NOMO-1 (cell line): ENCODE measurements at regions not wholly inside any gene's neighbourhood (a gene's known extent, or its start where the extent isn't known, plus 50 kb on each side); places are given as distances from the start of the nearest gene placed in this dataset.

Experiments
- DNase-seq, 2 experiments: peaks; one replicate each; lab custom pipeline; 2025; ENCODE audit not compliant: unreplicated experiment in 2 of 2; lab: John Stamatoyannopoulos, UW

DNA sequence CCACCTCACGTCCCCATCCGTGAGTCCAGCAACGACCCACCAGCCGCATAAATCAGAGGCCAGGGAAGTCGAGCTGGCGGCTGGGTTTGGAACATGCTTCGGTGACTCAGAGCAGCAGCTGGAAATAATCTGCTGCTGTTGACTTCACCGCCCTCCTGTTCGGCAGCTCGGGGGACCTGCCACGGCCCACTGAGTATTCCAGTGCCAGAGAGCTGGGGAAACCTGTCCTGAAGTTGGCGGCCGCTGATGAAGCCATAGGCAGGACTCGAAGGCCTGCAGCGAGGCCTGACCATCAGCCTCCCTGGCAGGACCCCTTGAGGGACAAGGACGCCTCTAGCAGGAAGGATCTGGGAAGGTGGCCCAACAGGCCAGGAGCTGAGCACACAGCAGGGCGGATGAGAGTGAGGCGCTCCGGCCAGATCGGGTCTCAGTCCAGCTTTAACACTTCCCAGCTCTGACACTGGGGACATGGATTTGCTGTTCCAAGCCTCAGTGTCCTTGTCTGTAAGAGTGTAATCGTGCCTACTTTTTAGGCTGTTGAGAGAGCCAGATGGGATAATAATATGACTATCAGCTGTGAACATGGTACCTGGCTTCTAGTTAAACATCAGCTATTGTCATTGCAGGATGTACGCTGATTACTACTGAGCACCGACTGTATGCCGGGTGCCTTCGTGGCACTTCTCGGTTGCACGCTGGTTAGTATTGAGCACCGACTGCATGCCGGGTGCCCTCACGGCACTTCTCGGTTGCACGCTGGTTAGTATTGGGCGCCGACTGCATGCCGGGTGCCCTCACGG lies 50.4 kb upstream of the CIBAR2 start:
- DNase-seq = no peak

DNA sequence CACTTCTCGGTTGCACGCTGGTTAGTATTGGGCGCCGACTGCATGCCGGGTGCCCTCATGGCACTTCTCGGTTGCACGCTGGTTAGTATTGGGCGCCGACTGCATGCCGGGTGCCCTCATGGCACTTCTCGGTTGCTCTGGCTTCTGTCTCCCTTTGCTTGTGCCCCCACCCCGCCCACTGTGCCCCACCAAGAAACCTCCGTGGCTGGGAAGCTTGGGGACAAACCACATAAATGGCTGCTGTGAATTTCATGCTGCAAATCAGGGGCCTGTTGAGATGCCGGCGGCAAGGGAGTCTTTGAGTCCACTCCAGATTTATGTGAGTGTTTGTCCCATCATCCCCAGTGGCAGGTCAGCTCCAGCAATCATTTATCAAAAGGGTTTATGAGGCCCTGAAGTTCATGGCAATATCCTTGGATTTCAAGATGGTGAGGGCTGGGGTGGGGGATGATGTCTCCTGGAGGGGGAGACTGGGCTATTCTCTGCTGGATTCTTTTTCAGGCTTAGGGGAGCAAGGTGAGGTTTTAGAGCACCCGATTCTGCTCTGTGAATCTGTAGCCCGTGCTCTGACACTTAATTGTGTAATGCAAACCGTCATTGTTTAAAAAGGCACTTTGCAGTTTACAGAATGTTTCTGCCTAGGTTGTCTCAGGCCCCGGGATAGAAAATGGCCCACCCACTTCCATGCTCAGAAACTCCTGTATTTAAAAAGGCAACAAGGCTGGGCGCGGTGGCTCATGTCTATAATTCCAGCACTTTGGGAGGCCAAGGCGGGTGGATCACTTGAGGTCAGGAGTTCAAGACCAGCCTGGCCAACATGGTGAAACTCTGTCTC lies 51.2 kb upstream of the CIBAR2 start:
- DNase-seq = no peak

DNA sequence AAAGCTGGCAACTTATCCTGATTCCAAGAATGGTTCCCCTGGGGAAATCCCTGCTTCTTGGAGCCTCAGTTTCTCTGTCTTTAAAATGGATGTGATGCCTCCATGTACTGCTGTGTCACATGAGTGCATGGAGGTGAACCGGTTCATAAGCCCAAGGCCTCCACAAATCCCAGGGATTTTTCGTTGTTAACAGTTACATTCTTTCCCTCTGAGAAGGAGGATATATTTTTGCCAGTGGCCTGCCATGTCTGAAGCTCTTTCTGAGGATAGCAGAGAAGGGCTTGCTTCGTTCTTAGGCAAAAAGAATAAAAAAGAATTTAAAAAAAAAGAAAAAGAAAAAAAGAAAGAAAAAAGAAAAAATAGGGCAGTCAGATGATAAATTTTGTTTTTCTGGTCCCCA lies 52.2 kb upstream of the CIBAR2 start:
- DNase-seq = no peak

DNA sequence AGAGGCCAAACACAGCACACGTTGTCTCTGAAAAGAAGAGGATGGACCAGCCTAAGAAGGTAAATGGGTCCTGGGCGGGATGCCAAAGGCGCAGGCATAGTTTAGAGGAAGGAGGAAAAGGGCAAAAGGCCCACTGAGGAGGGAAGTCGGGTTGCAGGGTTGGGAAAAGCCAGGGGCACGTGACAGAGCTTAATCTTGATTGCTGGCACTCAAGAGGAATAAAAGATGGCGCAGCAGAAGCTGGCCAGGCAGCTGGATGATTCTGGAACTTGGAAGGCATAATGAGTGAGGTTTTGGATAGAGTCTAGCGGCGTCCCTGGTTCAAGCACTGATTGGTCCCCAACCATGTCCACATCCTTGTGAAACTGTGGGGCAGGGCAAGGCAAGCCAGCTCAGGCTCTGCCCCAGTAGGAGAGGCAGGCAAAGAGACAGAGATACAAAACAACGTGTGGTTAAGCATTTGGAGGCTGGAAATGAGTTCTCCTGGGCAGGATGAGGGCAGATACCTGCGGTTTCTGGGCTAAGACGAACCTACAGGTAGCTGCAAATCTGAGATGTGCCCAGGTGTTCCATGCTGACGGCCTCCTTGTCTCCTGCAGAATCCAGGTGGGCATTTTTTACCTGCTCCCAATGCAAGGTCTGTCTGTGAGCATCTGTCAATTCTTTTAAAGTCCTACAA lies 52.7 kb upstream of the CIBAR2 start:
- no peak for DNase-seq

DNA sequence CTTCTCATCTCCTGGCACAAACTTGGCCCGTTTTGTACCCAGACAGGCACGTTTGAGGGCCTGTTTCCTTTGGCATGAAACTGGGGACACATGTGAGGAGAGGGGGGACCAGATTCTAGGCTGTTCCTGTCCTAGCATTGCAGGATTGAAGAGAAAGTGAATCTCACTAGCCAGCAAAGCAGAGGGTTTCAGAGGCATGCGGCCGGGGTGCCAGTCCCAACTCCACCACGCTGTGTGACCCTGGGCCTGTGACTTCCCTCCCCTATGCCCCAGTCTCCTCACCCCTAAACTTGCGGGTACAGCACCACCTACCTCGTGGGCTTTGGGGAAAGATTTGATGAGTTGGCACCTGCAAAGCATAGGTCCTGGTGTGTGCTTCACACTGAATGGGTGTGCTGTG lies 53.5 kb upstream of the CIBAR2 start:
- no peak for DNase-seq

DNA sequence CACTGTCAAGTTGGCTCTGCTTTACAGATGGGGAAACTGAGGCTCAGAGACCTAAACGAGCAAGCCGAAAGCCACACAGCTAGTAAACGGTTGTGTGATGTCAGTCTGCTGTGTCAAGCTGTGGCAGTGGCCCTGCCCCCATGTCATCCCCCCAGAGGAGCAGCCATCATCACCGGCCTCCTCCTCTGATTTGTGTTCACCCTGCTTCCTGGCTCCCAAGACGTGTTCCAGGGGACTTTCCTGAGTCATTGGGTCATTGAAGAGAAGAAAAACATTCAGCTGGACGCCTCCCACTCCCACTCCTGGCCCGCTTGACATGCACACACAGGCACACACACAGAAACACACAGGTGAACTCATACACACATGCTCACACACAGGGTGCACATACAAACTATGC lies 54.0 kb upstream of the CIBAR2 start:
- DNase-seq = no peak

DNA sequence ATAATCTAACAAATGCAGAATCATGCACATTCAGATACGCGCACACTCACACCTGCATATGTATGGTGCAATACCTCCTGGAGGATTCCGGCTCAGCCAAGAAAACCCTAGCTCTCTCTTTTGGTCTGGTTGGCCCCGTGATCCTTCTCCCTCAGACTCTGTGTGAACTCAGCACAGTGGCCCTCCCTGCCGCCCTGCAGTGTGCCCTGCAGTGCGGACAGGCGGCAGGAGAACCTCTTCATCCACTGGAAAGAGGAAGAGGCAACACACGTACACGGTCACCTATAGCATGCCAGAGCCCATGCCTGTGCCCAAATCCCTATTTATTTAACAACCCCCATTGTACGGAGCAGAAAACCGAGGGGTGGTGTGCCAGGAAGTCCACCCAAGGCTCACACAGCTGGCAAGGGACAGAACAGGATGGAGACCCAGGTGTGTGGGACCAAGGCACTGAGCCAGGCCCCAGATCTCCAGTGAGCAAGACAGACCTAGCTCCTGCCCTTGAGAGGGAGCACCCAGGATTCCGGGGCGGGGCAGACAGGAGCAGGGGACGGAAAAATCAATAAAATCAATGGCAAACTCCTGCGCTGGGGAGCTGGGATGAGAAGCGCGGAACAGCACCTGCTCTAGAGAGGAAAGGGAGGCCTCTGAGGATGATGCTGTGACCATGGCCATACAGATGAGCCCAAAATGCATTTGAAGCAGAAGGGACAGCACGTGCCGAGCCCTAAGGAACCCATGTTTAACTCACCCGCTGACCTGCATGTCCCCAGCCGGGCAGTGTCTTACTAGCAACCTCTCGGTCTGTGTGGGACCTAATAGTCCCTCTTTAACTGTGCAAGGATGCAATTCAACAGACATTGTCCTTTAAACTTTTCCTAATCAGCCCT lies 54.7 kb upstream of the CIBAR2 start:
- no peak for DNase-seq

DNA sequence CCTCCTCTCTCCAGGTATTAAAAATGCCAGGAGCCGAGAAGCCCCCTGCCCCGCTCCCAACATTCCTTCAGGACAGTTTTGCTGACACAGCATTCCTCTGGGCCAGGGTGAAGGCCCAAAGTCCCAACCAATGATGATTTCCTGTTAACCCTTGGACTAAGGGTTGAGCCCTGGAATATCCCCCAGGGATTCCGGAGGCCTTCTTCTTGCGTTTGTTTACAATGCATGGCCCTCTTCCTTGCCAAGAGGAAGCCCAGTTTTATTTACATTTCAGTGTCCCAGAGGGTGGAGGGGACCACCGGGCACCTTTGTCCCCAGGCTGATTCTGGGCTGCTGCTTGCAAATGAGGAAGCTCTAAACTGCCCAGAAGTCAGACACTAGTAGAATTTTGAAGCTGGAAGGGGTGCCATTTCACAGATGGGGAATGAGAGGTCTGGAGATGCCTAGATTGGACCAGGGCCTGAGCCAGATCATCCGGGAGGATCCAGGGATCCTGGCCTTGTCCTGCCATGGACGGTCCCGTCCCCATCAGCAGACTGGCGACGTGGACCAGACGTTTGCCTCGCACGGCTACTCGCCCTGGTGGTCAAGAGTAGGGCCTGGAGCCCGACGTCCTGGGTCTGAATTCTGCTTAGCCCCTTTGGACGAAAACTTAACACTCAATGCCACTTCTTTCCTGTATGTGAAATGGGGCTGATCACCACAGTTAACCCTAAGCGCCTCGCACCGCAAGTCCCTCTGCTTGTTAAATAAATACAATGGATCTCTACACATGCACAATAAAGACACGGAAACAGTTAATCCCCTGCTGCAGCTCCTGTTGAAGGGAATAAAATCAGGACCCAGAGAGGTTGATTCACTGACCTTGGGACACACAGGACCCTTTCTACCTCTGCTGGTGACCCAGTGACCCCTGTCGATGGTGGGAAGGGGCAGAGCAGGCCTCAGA lies 55.6 kb upstream of the CIBAR2 start:
- DNase-seq = no peak

DNA sequence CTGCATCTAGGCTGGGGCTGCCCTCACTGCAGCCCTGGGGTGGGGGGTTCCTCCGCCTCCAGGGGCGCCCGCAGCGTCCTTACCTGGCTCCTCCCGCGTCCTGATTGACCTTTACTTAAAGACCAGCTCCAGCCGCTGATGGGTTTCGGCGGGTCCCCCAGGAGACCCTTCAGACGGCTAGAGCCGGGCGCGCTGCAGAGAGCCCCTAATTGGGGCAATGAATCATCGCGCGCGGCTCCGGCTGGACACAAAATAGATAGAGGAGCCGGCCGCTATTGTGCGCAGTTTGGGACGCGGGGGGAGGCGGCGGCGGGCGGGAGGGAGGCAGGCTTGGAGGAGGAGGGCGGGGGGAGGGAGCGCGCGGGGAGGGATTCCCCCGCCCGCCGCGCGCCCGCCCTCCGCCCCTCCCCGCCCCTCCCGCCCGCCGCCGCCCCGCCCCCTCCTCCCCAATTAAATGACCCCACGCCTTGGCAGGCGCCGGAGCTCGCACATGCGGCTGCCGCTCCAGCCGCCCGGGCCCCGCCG lies 56.5 kb upstream of the CIBAR2 start:
- peak in 1 of 2 experiments; percentile 18 for DNase-seq

DNA sequence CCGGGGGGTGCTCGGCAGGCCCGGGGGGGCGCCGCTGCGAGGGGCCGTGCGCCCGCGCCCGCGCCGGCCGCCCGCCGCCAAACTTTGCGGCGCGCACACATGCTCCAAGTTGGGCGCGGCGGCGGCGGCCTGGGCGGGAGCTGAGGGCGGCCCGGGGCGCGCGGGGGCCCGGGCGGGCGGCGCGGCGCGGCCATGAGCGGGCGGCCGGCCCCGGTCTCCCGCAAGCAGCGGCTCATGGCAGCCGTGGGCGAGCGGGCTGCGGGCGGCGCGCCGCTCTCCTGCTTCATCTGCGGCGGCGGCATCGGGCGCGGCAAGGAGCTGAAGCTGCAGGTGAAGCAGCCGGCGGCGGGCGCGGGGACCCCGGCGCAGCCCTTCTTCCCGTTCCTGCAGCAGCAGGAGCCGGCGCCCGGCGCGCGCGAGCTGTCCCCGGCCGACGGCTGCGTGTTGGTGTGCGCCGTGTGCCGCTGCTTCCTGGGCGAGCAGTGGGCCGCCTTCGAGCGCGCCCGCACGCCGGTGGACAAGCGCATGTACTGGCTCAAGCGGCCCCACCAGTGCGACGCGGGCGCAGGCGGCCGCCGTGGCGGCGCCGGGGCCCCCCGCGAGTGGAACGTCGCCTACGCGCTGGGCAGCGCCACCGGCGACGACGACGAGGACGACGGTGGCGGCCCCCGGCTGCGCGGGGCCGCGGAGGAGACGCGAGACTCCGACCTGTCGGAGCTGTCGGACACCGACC lies 57.2 kb upstream of the CIBAR2 start:
- no peak for DNase-seq

DNA sequence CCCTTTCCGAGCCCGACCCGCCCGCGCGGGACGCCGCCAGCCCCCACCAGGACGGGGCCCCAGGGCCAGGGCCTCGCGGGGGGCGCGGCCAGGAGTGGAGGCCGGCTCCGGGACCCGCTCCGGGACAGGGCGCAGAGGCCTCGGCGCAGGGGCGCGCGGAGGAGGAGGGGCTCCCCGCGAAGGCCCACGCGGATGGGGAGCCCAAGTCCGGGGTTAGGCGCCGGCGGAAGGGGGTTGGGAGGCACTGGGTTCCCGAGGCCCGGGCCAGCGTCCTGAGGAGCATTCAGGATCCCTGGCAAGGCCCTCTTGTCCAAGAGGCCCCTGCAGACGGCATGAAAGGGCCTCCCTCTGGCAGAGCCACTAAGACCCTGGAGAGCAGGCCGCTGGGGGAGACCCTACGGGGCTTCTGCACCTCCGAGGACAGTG lies 57.8 kb upstream of the CIBAR2 start:
- DNase-seq = no peak

DNA sequence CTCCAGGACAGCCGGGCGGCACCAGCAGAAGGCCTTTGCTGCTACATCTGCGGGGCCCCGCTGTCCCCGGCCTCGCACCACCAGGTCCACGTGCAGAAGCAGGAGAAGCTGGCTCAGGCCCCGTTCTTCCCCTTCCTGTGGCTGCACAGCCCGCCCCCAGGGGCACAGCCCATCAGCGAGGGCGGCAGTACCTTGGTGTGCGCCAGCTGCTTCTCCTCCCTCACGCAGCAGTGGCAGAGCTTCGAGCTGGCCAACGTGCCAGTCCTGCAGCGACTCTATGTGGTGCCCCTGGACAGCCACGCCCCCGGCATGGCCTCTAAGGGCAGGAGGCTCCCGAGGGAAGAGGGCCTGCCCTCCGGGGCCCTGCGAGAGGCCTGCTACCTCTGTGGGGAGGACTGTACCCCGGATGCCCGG lies 58.3 kb upstream of the CIBAR2 start:
- DNase-seq = no peak

DNA sequence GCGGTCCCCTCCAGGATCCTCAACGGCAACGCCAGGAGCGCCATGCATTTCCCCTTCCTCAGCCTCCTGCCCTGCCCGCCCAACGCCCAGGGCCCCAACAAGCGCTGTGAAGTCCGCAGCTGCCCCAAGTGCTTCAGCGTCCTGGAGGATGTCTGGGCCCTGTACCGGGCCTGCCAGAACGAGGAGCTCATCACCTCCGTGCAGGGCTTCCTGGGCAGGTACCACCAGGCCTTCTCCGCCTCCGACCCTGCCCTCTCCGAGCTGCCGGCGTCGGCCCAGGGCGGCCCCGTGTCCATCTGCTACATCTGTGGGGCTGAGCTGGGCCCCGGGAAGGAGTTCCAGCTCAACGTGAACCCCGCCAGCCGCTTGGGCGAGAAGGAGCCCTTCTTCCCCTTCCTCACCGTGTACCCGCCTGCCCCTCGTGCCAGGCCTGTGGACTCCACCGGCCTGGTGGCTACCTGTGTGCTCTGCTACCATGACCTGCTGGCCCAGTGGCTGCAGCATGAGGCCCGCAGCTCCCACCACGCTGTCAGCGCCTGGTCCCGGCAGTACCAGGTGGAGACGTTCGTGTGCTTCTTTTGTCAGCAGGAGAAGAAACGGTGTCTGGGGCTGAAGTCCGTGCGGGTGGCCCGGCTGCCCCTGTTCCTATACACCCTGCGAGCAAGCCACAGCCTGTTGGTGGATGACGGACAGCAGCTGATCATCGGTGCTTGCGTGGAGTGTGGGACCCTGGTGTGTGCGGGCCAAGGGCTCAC lies 58.9 kb upstream of the CIBAR2 start:
- no peak for DNase-seq

DNA sequence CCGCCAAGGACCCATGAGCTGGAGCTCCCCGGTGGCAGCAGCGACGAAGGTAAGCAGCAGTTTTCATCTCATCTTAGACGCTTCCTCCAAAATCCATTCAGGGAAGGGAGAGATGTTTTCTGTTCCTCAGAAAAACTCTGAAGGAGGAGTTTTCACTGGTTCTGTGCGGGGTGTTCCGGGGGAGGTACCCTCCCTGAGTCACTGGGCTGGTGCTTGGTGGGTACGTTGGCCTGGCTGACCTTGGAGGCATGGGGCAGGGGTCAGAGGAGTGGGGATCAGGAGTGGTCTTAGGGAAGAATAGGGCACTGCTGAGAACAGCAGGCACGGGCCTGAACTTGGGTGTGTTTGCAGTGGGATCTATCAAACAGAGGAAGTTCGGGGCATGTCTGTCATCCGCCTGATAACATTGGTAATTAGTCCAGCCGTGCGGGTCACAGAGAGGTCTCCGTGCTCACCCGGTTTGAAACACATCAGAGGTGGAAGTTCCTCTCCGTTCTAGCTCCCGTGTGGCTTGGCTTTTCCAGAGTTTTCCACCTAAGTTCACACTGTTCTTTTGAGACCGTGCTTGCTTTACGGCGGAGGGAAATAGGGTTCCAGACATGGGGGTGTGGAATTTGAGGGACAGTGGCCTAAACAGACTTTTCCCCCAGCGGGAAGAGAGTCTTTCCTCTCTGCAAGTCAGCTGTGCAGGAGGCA lies 59.6 kb upstream of the CIBAR2 start:
- DNase-seq = peak; percentile 23 to 42

DNA sequence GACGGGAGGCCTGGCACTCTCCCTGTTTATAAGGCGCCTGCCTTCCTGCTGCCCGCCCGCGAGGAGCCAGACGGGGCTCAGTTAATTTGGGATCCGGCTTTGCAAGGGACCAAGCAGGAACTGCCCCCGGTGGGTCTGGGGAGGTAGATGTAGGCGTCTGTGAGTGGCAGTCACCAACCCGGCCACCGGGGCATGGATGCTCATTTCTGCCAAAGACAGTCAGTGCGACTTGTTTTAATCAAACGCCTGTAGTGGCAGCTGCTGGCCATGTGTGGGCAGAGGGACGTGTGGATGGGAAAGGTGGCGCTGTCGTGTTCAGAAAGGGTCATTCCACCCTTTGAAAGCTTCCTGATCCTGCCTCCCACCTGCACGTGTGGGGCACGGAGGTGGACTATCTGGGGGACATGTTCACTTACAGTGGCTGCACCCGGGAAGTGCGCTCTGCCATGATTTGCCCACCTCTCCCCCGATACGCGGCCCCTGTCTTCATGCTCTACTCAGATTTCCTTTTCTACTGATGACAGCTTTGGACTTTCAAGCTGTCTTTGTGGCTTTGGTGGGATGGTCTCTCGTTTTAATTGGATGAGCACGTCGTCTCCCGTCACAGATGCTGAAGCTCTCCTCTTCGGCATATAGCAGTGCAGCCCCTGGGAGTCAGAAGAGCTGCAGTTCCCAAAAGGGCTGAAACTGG lies 60.3 kb upstream of the CIBAR2 start:
- DNase-seq = peak in 1 of 2 experiments; percentile 16

DNA sequence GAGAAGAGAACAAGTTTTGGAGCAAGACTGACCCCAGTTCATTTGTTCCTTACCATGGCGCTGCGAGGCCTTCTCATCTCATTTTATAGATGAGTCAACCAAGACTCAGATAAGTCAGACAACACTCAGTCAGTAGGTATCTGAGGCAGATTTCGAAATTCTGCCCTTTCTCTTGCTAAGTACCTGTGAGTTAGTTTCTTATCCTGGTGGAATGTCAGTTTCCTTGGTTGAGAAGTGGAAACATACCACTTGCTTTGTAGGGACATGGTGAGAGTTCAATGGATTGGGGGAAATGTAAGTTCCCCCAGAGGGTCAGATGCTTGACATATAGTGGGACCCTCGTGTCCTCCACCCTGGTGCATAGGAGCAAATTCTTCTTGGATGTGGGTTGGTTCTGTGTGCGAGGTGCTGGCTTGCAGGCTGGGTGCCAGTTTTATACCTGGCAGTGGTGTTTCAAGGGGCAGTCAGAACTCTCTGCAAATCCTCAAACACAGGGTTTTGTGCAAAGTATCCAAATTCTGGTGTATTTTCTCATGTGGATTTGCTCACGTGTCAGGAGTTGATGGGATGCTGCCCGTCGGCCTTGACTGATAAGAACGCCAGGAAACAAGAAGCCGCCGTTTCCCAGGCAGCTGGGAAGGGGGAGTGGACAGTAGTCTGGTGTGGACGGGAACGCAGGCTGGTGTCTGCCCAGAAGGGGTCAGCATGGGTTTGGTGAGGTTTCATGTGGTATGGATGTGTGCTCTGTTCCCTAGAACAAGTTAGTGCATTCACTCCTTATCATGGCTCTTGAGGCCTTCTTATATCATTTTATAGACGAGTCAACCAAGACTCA lies 61.1 kb upstream of the CIBAR2 start:
- DNase-seq = no peak
